IPS-18a (cell line): ENCODE measurements at regions not wholly inside any gene's neighbourhood (a gene's known extent, or its start where the extent isn't known, plus 50 kb on each side); places are given as distances from the start of the nearest gene placed in this dataset.
"Not testable (repeated sequence)": the region's sequence is repeated elsewhere in the genome, so short reads cannot be mapped to it uniquely, and the experiment has no call there.

Experiments used
- H3K27ac ChIP-seq: one replicate; pipeline ENCODE4 v1.5.1; 2013; ENCODE audit warnings: low read length
- H3K27me3 ChIP-seq: one replicate; pipeline ENCODE4 v1.6.1; 2013; ENCODE audit warnings: mild to moderate bottlenecking, low read length; ENCODE audit not compliant: control insufficient read depth, insufficient read depth
- H3K36me3 ChIP-seq: one replicate; pipeline ENCODE4 v1.6.1; 2013; ENCODE audit warnings: low read depth, low read length; ENCODE audit not compliant: control insufficient read depth
- H3K4me1 ChIP-seq: one replicate; pipeline ENCODE4 v1.6.1; 2013; ENCODE audit warnings: low read depth, low read length; ENCODE audit not compliant: control insufficient read depth
- H3K4me3 ChIP-seq: one replicate; pipeline ENCODE4 v1.5.1; 2013; ENCODE audit warnings: low read length
- H3K9ac ChIP-seq: one replicate; pipeline ENCODE4 v1.6.1; 2013; ENCODE audit warnings: mild to moderate bottlenecking, low read length, moderate library complexity
- H3K9me3 ChIP-seq: one replicate; pipeline ENCODE4 v1.6.1; 2013; ENCODE audit warnings: low read depth, low read length; ENCODE audit not compliant: control insufficient read depth

- no peaks in the 10 kb centered on the region for H3K27me3 ChIP-seq
- no peaks in the 10 kb centered on the region for H3K36me3 ChIP-seq
- H3K9ac ChIP-seq, result no peak overlapping the region
- no peaks in the 10 kb centered on the region for H3K9me3 ChIP-seq
- no peak overlapping the region for H3K27ac ChIP-seq
- H3K4me1 ChIP-seq, result no peaks in the 10 kb centered on the region
- H3K4me3 ChIP-seq, result no peak overlapping the region
Observed at GRCh38 chr1:55519937-55520683, 304.9 kb upstream of the USP24 start.

- Histone ChIP-seq H3K9ac (no peak overlapping the region), H3K27ac (no peak overlapping the region), H3K4me1 (no peaks in the 10 kb centered on the region), H3K9me3 (no peaks in the 10 kb centered on the region), H3K36me3 (no peaks in the 10 kb centered on the region), H3K27me3 (no peaks in the 10 kb centered on the region), H3K4me3 (no peak overlapping the region)
Observed at GRCh38 chr1:55519276-55519675, 304.1 kb upstream of the USP24 start.

- Histone ChIP-seq H3K4me3 (no peak overlapping the region), H3K36me3 (no peaks in the 10 kb centered on the region), H3K27me3 (no peaks in the 10 kb centered on the region), H3K9me3 (no peaks in the 10 kb centered on the region), H3K4me1 (no peaks in the 10 kb centered on the region), H3K9ac (no peak overlapping the region), H3K27ac (no peak overlapping the region)
Observed at GRCh38 chr1:55517036-55517435, 301.9 kb upstream of the USP24 start.

GRCh38 chr1:55514571-55514970, 299.4 kb upstream of the USP24 start:
- not testable (repeated sequence) for H3K9me3 ChIP-seq, H3K36me3 ChIP-seq, H3K27ac ChIP-seq, H3K4me3 ChIP-seq, H3K4me1 ChIP-seq, H3K27me3 ChIP-seq, H3K9ac ChIP-seq

GRCh38 chr1:55512466-55512865, 297.3 kb upstream of the USP24 start:
- Histone ChIP-seq H3K4me3 (no peak overlapping the region), H3K36me3 (no peaks in the 10 kb centered on the region), H3K9ac (no peak overlapping the region), H3K27ac (no peak overlapping the region), H3K27me3 (no peaks in the 10 kb centered on the region), H3K4me1 (no peaks in the 10 kb centered on the region), H3K9me3 (no peaks in the 10 kb centered on the region)

DNA sequence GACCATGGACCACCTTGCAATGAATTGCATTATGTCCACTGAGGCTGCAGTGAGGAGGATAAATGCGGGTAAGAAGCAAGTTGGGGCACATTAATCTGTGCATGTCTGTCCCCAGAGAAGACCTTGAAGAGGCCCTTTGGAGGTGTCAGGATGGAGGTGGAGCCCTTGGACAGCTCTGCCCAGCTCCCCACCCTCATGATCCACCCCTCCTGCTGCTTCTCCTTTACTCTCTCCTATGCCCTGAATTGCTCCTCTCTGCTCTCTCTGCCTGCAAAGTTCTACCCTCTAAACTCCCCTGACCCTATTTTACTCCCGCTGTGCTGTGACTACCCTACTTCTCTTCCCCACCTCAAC, 292.4 kb upstream of the USP24 start:
- Histone ChIP-seq H3K27me3 (no peaks in the 10 kb centered on the region), H3K36me3 (no peaks in the 10 kb centered on the region), H3K4me3 (no peak overlapping the region), H3K9me3 (no peaks in the 10 kb centered on the region), H3K4me1 (no peaks in the 10 kb centered on the region), H3K9ac (no peak overlapping the region), H3K27ac (no peak overlapping the region)

DNA sequence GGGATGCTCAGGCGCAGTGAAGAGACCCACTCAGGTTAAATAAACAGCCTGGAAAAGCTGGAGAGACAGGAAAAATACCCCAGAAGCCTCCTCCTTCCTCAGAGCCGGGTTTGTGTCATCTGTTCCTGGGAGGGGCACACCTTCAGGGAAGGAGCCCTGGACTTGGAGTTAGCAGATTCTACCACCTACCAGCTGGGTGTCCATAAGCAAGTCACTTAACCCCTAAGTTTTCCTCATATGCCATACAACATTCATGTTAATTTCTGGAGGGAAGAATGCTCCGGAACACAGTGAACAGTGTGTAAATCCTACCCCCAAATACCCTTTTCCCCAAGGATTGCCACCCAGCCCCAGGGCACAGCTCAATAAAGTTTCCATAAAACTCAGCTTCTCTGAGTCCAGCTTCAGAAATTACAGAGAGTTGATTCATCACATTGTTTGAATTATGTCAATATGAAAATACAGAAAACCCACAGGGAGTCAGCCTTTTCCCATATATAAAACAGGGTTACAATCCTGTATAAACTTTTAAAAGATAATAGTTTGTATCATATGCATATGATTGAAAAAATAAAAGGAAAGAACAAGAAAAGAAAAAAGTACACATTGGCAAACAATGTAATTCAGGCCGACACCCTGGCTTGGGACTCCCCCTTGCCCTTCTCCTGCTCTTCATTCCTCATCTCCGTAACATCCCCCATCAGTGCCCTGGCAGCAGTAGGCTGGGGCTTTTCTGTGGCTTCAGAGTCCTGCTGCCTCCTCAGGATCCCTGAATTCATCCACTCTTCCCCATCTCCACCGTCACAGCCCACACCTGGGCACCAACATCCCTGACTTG, 291.8 kb upstream of the USP24 start:
- Histone ChIP-seq H3K36me3 (no peaks in the 10 kb centered on the region), H3K27ac (no peak overlapping the region), H3K27me3 (no peaks in the 10 kb centered on the region), H3K9ac (no peak overlapping the region), H3K4me1 (no peaks in the 10 kb centered on the region), H3K4me3 (no peak overlapping the region), H3K9me3 (no peaks in the 10 kb centered on the region)

DNA sequence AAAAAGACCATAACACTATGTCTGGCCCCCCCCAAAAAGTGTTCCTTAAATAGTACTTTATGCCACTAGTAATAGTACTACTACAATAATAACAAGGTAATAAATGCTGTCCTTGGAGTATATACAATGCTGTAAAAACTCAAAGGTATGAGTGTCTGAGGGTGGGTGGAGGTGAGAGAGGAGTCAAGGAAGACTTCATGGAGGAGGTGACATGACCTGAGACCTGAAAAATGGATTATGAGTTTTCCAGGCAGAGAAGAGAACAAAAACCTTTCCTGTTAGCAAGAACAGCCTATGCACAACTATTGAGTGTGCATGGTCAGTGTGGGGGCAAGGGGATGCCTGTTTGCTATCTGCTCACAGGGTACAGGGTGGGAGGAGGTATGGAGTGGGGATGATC, 290.2 kb upstream of the USP24 start:
- H3K9ac ChIP-seq, result no peak overlapping the region
- no peaks in the 10 kb centered on the region for H3K9me3 ChIP-seq
- no peak overlapping the region for H3K4me3 ChIP-seq
- H3K27me3 ChIP-seq, result no peaks in the 10 kb centered on the region
- H3K4me1 ChIP-seq, result no peaks in the 10 kb centered on the region
- H3K36me3 ChIP-seq, result no peaks in the 10 kb centered on the region
- no peak overlapping the region for H3K27ac ChIP-seq

GRCh38 chr1:55504306-55504731, 289.2 kb upstream of the USP24 start:
- Histone ChIP-seq H3K36me3 (no peaks in the 10 kb centered on the region), H3K9ac (no peak overlapping the region), H3K27me3 (no peaks in the 10 kb centered on the region), H3K4me3 (no peak overlapping the region), H3K4me1 (no peaks in the 10 kb centered on the region), H3K27ac (no peak overlapping the region), H3K9me3 (no peaks in the 10 kb centered on the region)

- no peaks in the 10 kb centered on the region for H3K36me3 ChIP-seq
- H3K9me3 ChIP-seq, result no peaks in the 10 kb centered on the region
- no peak overlapping the region for H3K9ac ChIP-seq
- H3K4me3 ChIP-seq, result no peak overlapping the region
- H3K27ac ChIP-seq, result no peak overlapping the region
- no peaks in the 10 kb centered on the region for H3K4me1 ChIP-seq
- no peaks in the 10 kb centered on the region for H3K27me3 ChIP-seq
Observed at GRCh38 chr1:55503663-55504305, 288.6 kb upstream of the USP24 start.

- H3K9me3 ChIP-seq, result no peaks in the 10 kb centered on the region
Observed at GRCh38 chr1:55500601-55501000, 285.4 kb upstream of the USP24 start.

More at GRCh38 chr1:55500601-55501000, 285.4 kb upstream of the USP24 start:
- H3K27me3 ChIP-seq, result no peaks in the 10 kb centered on the region
- H3K36me3 ChIP-seq, result no peaks in the 10 kb centered on the region
- no peak overlapping the region for H3K27ac ChIP-seq
- H3K4me3 ChIP-seq, result no peak overlapping the region
- H3K9ac ChIP-seq, result no peak overlapping the region
- no peaks in the 10 kb centered on the region for H3K4me1 ChIP-seq
